Thyroid gland (tissue), 4 donors: ENCODE measurements at regions not wholly inside any gene's neighbourhood (a gene's known extent, or its start where the extent isn't known, plus 50 kb on each side); places are given as distances from the start of the nearest gene placed in this dataset.

Experiments used
- CTCF ChIP-seq, 6 experiments: fragments of 200-600 bp in 3 of 6; fragments of 450-650 bp in 3 of 6; sonication (generic) in 3 of 6; IDR thresholded peaks; one replicate each; pipeline ENCODE4 v1.5.1; 2016 to 2019; ENCODE audit warnings: antibody characterized with exemption in 6 of 6, mild to moderate bottlenecking in 2 of 6, inconsistent platforms in 1 of 6, moderate library complexity in 1 of 6
- POLR2A ChIP-seq, 2 donors: fragments of 450-650 bp; IDR thresholded peaks; one replicate each; pipeline ENCODE4 v1.6.1; 2017; ENCODE audit warnings: antibody characterized with exemption in 2 of 2, mild to moderate bottlenecking in 2 of 2, moderate library complexity in 1 of 2

- TF ChIP-seq CTCF (IDR thresholded peaks at IDR 0.05): no peak
- no peak for TF ChIP-seq POLR2A (IDR thresholded peaks at IDR 0.05)
These were observed 605.4 kb downstream of the TLE1 start for GRCh38 chr9:81083854-81084512.
